ENCODE measurements at regions not wholly inside any gene's neighbourhood (a gene's known extent, or its start where the extent isn't known, plus 50 kb on each side); places are given as distances from the start of the nearest gene placed in this dataset.

- DNase-seq (ENCODE audit: low spot score in 2 of 2), result no peak
- Histone ChIP-seq H3K36me3 (no peaks in the 10 kb centered on the region), H3K27me3 (no peaks in the 10 kb centered on the region), H3K4me1 (peaks cover 28% of the 10 kb centered on the region), H3K9me3 (no peaks in the 10 kb centered on the region), H3K4me3 (no peak overlapping the region), H3K27ac (no peak overlapping the region)
- 49% methylated on average over 1 of the region's 1 CpG for WGBS
- TF ChIP-seq CTCF (IDR thresholded peaks at IDR 0.05) (no peak), POLR2AphosphoS5 (IDR thresholded peaks at IDR 0.05) (no peak), POLR2A (IDR thresholded peaks at IDR 0.05) (no peak), EP300 (IDR thresholded peaks at IDR 0.05) (no peak)
Measured at GRCh38 chr20:39808613-39809012, 846.5 kb downstream of the DHX35 start.

- WGBS, result 35% methylated on average over 1 of the region's 1 CpG
- Histone ChIP-seq H3K27ac (peak overlapping the region; percentile 60), H3K9me3 (no peaks in the 10 kb centered on the region), H3K27me3 (no peaks in the 10 kb centered on the region), H3K36me3 (no peaks in the 10 kb centered on the region), H3K4me3 (no peak overlapping the region), H3K4me1 (peaks cover 2% of the 10 kb centered on the region)
- peak in 1 of 3 donors; percentile 48 for TF ChIP-seq POLR2AphosphoS5 (IDR thresholded peaks at IDR 0.05)
- TF ChIP-seq POLR2A (IDR thresholded peaks at IDR 0.05), result no peak
- no peak for DNase-seq (ENCODE audit: low spot score in 2 of 2)
Measured at GRCh38 chr20:39800548-39800947, 838.4 kb downstream of the DHX35 start.

- no peak overlapping the region for H3K4me3 ChIP-seq
- WGBS, result 43% methylated on average over 2 of the region's 2 CpGs
- no peaks in the 10 kb centered on the region for H3K9me3 ChIP-seq
- no peaks in the 10 kb centered on the region for H3K36me3 ChIP-seq
- TF ChIP-seq EP300 (IDR thresholded peaks at IDR 0.05), result no peak
- no peak for TF ChIP-seq POLR2AphosphoS5 (IDR thresholded peaks at IDR 0.05)
- no peak for TF ChIP-seq POLR2A (IDR thresholded peaks at IDR 0.05)
- TF ChIP-seq CTCF (IDR thresholded peaks at IDR 0.05), result no peak
- peak overlapping the region; percentile 60 for H3K27ac ChIP-seq
- DNase-seq (ENCODE audit: low spot score in 2 of 2), result no peak
- H3K27me3 ChIP-seq, result no peaks in the 10 kb centered on the region
- H3K4me1 ChIP-seq, result peaks cover 2% of the 10 kb centered on the region
Measured at GRCh38 chr20:39800111-39800510, 838.0 kb downstream of the DHX35 start.

GRCh38 chr20:39799366-39799965, 837.3 kb downstream of the DHX35 start:
- no peaks in the 10 kb centered on the region for H3K9me3 ChIP-seq
- no peaks in the 10 kb centered on the region for H3K36me3 ChIP-seq
- H3K4me1 ChIP-seq, result peaks cover 2% of the 10 kb centered on the region
- TF ChIP-seq POLR2AphosphoS5 (IDR thresholded peaks at IDR 0.05) (no peak), CTCF (IDR thresholded peaks at IDR 0.05) (no peak), EP300 (IDR thresholded peaks at IDR 0.05) (no peak), POLR2A (IDR thresholded peaks at IDR 0.05) (no peak)
- H3K27me3 ChIP-seq, result no peaks in the 10 kb centered on the region
- no peak overlapping the region for H3K4me3 ChIP-seq
- WGBS, result 70% methylated on average over 2 of the region's 2 CpGs
- H3K27ac ChIP-seq, result peak overlapping the region; percentile 60
- no peak for DNase-seq (ENCODE audit: low spot score in 2 of 2)

GRCh38 chr20:39795401-39796272, 833.5 kb downstream of the DHX35 start:
- H3K4me1 ChIP-seq, result peaks cover 2% of the 10 kb centered on the region
- WGBS, result 46% methylated on average over 3 of the region's 3 CpGs
- no peaks in the 10 kb centered on the region for H3K9me3 ChIP-seq
- TF ChIP-seq POLR2AphosphoS5 (IDR thresholded peaks at IDR 0.05) (no peak), EP300 (IDR thresholded peaks at IDR 0.05) (no peak), POLR2A (IDR thresholded peaks at IDR 0.05) (no peak)
- H3K27me3 ChIP-seq, result no peaks in the 10 kb centered on the region
- H3K36me3 ChIP-seq, result no peaks in the 10 kb centered on the region
- H3K27ac ChIP-seq, result no peak overlapping the region
- DNase-seq (ENCODE audit: low spot score in 2 of 2), result no peak
- no peak overlapping the region for H3K4me3 ChIP-seq

GRCh38 chr20:39792334-39792733, 830.2 kb downstream of the DHX35 start:
- no peaks in the 10 kb centered on the region for H3K27me3 ChIP-seq
- TF ChIP-seq POLR2A (IDR thresholded peaks at IDR 0.05) (no peak), POLR2AphosphoS5 (IDR thresholded peaks at IDR 0.05) (no peak), CTCF (IDR thresholded peaks at IDR 0.05) (no peak), EP300 (IDR thresholded peaks at IDR 0.05) (no peak)
- no peak for DNase-seq (ENCODE audit: low spot score in 2 of 2)
- H3K27ac ChIP-seq, result no peak overlapping the region
- H3K36me3 ChIP-seq, result no peaks in the 10 kb centered on the region
- no peaks in the 10 kb centered on the region for H3K4me1 ChIP-seq
- H3K9me3 ChIP-seq, result no peaks in the 10 kb centered on the region
- no peak overlapping the region for H3K4me3 ChIP-seq
